Upper lobe of left lung (tissue), 4 donors: ENCODE measurements at regions not wholly inside any gene's neighbourhood (a gene's known extent, or its start where the extent isn't known, plus 50 kb on each side); places are given as distances from the start of the nearest gene placed in this dataset.

Source experiments
- CTCF ChIP-seq, 6 experiments: fragments of 450-650 bp in 4 of 6; fragments of 200-600 bp in 2 of 6; sonication (generic) in 2 of 6; IDR thresholded peaks; one replicate each; pipeline ENCODE4 v1.5.1; 2016 to 2019; ENCODE audit warnings: antibody characterized with exemption in 6 of 6
- EP300 ChIP-seq, 4 donors: sonication (generic); formaldehyde crosslinking; IDR thresholded peaks; one replicate each; pipeline ENCODE4 v1.5.1; 2017; ENCODE audit warnings: antibody characterized with exemption in 4 of 4, control low read depth in 2 of 4
- POLR2A ChIP-seq, 4 donors: fragments of 450-650 bp; IDR thresholded peaks; one replicate each; pipeline ENCODE4 v1.5.1; 2016 to 2017; ENCODE audit warnings: antibody characterized with exemption in 4 of 4, mild to moderate bottlenecking in 2 of 4

GRCh38 chr2:66748939-66749338 is 314.0 kb downstream of the MEIS1 start:
- TF ChIP-seq CTCF (IDR thresholded peaks at IDR 0.05) (no peak), EP300 (IDR thresholded peaks at IDR 0.05) (no peak), POLR2A (IDR thresholded peaks at IDR 0.05) (no peak)
